Gastrocnemius medialis (tissue), 4 donors: ENCODE measurements at regions not wholly inside any gene's neighbourhood (a gene's known extent, or its start where the extent isn't known, plus 50 kb on each side); places are given as distances from the start of the nearest gene placed in this dataset.
"Not testable (repeated sequence)": the region's sequence is repeated elsewhere in the genome, so short reads cannot be mapped to it uniquely, and the experiment has no call there.

Experiments used
- POLR2A ChIP-seq, 2 donors: fragments of 450-650 bp; IDR thresholded peaks; one replicate each; pipeline ENCODE4 v1.6.1; 2017; ENCODE audit warnings: antibody characterized with exemption in 2 of 2, mild to moderate bottlenecking in 2 of 2, moderate library complexity in 2 of 2
- TF ChIP-seq, protein P1 (sequence below), 5 experiments: fragments of 450-650 bp in 3 of 5; fragments of 200-600 bp in 2 of 5; sonication (generic) in 2 of 5; IDR thresholded peaks in 4 of 5; conservative IDR thresholded peaks in 1 of 5; 1 replicate in 4 of 5; 2 replicates in 1 of 5; pipeline ENCODE4 v1.5.1; 2016 to 2019; ENCODE audit warnings: antibody characterized with exemption in 5 of 5, mild to moderate bottlenecking in 3 of 5, moderate library complexity in 3 of 5

DNA sequence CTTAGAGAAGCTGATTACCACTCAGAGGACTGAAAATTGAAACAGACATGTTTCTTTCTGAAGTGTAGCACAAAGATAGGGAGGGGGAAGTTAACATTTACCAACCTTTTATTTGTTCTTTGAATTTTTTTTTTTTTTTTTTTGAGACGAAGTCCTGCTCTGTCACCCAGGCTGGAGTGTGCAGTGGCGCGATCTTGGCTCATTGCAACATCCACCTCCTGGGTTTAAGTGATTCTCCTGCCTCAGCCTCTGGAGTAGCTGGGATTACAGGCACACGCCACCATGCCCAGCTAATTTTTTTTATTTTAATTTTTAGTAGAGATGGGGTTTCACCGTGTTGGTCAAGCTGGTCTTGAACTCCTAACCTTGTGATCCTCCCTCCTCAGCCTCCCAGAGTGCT lies 87.8 kb upstream of the AKAP13 start:
- TF ChIP-seq, protein P1, sequence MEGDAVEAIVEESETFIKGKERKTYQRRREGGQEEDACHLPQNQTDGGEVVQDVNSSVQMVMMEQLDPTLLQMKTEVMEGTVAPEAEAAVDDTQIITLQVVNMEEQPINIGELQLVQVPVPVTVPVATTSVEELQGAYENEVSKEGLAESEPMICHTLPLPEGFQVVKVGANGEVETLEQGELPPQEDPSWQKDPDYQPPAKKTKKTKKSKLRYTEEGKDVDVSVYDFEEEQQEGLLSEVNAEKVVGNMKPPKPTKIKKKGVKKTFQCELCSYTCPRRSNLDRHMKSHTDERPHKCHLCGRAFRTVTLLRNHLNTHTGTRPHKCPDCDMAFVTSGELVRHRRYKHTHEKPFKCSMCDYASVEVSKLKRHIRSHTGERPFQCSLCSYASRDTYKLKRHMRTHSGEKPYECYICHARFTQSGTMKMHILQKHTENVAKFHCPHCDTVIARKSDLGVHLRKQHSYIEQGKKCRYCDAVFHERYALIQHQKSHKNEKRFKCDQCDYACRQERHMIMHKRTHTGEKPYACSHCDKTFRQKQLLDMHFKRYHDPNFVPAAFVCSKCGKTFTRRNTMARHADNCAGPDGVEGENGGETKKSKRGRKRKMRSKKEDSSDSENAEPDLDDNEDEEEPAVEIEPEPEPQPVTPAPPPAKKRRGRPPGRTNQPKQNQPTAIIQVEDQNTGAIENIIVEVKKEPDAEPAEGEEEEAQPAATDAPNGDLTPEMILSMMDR (IDR thresholded peaks at IDR 0.05 in 4 of 5, conservative IDR thresholded peaks at IDR 0.05 in 1 of 5) = not testable (repeated sequence)
- TF ChIP-seq POLR2A (IDR thresholded peaks at IDR 0.05) = not testable (repeated sequence)
